Fibroblast of lung (primary cell): ENCODE measurements at regions not wholly inside any gene's neighbourhood (a gene's known extent, or its start where the extent isn't known, plus 50 kb on each side); places are given as distances from the start of the nearest gene placed in this dataset.

Experiments used
- EZH2 ChIP-seq: IDR thresholded peaks from 2 replicates; pipeline ENCODE4 v1.5.1; 2012; ENCODE audit warnings: low read length, control low read depth, mild to moderate bottlenecking; ENCODE audit errors: missing control alignments
- TF ChIP-seq, protein P1 (sequence below), 2 donors: IDR thresholded peaks in 1 of 2; conservative IDR thresholded peaks in 1 of 2; 1 replicate in 1 of 2; 2 replicates in 1 of 2; pipeline ENCODE4 v1.5.1; 2011 to 2012; ENCODE audit warnings: low read length in 2 of 2, control low read depth in 1 of 2, inconsistent platforms in 1 of 2, low read depth in 1 of 2, mild to moderate bottlenecking in 1 of 2

DNA sequence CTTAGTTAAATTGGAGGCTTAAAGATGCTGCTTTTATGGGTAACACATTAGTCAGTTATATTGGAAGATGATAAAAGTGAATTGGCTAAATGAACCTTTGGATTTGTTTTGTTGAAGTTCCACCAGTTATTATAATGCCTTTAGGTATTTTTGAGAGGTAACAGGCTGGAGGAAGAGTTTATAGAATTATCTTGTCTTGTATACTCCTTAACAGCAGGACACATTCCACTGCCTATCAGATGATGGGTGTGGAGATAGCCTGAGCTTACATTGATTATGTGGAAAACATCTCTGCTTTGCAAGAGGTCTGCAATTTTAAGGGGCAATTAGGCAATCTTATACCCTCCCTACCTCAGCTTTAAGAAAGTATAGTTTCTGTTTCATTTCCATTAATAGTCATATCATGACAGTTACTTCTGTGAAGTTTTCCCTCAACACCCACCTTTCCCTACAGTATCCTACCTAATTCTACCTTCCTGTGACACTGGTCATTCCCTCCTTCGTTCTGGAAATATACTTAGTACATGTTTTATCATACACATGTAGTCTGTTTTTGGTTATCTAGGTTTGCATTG lies 403.7 kb upstream of the SPRED2 start:
- TF ChIP-seq, protein P1, sequence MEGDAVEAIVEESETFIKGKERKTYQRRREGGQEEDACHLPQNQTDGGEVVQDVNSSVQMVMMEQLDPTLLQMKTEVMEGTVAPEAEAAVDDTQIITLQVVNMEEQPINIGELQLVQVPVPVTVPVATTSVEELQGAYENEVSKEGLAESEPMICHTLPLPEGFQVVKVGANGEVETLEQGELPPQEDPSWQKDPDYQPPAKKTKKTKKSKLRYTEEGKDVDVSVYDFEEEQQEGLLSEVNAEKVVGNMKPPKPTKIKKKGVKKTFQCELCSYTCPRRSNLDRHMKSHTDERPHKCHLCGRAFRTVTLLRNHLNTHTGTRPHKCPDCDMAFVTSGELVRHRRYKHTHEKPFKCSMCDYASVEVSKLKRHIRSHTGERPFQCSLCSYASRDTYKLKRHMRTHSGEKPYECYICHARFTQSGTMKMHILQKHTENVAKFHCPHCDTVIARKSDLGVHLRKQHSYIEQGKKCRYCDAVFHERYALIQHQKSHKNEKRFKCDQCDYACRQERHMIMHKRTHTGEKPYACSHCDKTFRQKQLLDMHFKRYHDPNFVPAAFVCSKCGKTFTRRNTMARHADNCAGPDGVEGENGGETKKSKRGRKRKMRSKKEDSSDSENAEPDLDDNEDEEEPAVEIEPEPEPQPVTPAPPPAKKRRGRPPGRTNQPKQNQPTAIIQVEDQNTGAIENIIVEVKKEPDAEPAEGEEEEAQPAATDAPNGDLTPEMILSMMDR (conservative IDR thresholded peaks at IDR 0.05 in 1 of 2, IDR thresholded peaks at IDR 0.05 in 1 of 2; ENCODE audit: low read depth in 1 of 2, low read length in 2 of 2) = no peak
- no peak for TF ChIP-seq EZH2
